Loucy (cell line): ENCODE measurements at regions not wholly inside any gene's neighbourhood (a gene's known extent, or its start where the extent isn't known, plus 50 kb on each side); places are given as distances from the start of the nearest gene placed in this dataset.

ENCODE experiments used
- H2AFZ ChIP-seq: fragments of 200-600 bp; sonication (generic); 2 replicates; pipeline ENCODE4 v1.6.0; 2016; ENCODE audit warnings: antibody characterized with exemption, mild to moderate bottlenecking, low read length, moderate library complexity
- H3F3A ChIP-seq: fragments of 200-600 bp; 2 replicates; pipeline ENCODE4 v1.6.0; 2016; ENCODE audit warnings: antibody characterized with exemption, low read depth, mild to moderate bottlenecking
- H3K27me3 ChIP-seq: fragments of 200-600 bp; sonication (generic); 2 replicates; pipeline ENCODE4 v1.6.1; 2014; ENCODE audit warnings: low read length, mild to moderate bottlenecking; ENCODE audit not compliant: insufficient read depth, poor library complexity, severe bottlenecking
- H3K36me3 ChIP-seq: fragments of 200-600 bp; sonication (generic); 2 replicates; pipeline ENCODE4 v1.6.1; 2016; ENCODE audit warnings: low read length; ENCODE audit not compliant: insufficient read depth
- H3K4me1 ChIP-seq: fragments of 200-600 bp; sonication (generic); 2 replicates; pipeline ENCODE4 v1.5.1; 2014; ENCODE audit warnings: low read length, mild to moderate bottlenecking; ENCODE audit not compliant: insufficient read depth, poor library complexity, severe bottlenecking
- H3K4me2 ChIP-seq: fragments of 200-600 bp; sonication (generic); 2 replicates; pipeline ENCODE4 v1.6.0; 2014; ENCODE audit warnings: antibody characterized with exemption, low read length, low read depth, mild to moderate bottlenecking; ENCODE audit not compliant: poor library complexity, severe bottlenecking
- H3K4me3 ChIP-seq: fragments of 200-600 bp; sonication (generic); 2 replicates; pipeline ENCODE4 v1.5.1; 2014; ENCODE audit warnings: low read length, mild to moderate bottlenecking, mixed read lengths; ENCODE audit not compliant: poor library complexity, severe bottlenecking
- H3K79me2 ChIP-seq: fragments of 200-600 bp; sonication (generic); 2 replicates; pipeline ENCODE4 v1.6.1; 2014; ENCODE audit warnings: low read length; ENCODE audit not compliant: insufficient read depth
- H3K9ac ChIP-seq: fragments of 200-600 bp; sonication (generic); 2 replicates; pipeline ENCODE4 v1.6.0; 2014; ENCODE audit warnings: mild to moderate bottlenecking, low read depth, low read length, moderate library complexity; ENCODE audit not compliant: poor library complexity, severe bottlenecking
- H3K9me2 ChIP-seq: fragments of 200-600 bp; sonication (generic); replicated peaks from 2 replicates; pipeline ENCODE4 v1.6.1; 2016; ENCODE audit warnings: low read depth, low read length, mixed read lengths
- H3K9me3 ChIP-seq: fragments of 200-600 bp; sonication (generic); 2 replicates; pipeline ENCODE4 v1.6.1; 2014; ENCODE audit warnings: mild to moderate bottlenecking, antibody characterized with exemption, low read length, low read depth; ENCODE audit not compliant: insufficient read depth
- H4K20me1 ChIP-seq: fragments of 200-600 bp; sonication (generic); 2 replicates; pipeline ENCODE4 v1.6.0; 2014; ENCODE audit warnings: antibody characterized with exemption, low read length, mild to moderate bottlenecking; ENCODE audit not compliant: insufficient read depth, poor library complexity, severe bottlenecking
- EZH2phosphoT487 ChIP-seq: fragments of 200-600 bp; IDR thresholded peaks from 2 replicates; pipeline ENCODE4 v1.6.1; 2018; ENCODE audit warnings: antibody characterized with exemption, mild to moderate bottlenecking, moderate library complexity, borderline replicate concordance
- TF ChIP-seq, protein P1 (sequence below): fragments of 200-600 bp; sonication (generic); conservative IDR thresholded peaks from 2 replicates; pipeline ENCODE4 v1.5.1; 2014; ENCODE audit warnings: mild to moderate bottlenecking, antibody characterized with exemption, low read length

- Histone ChIP-seq H3K79me2 (no peaks in the 10 kb centered on the region), H3K9ac (no peak overlapping the region), H4K20me1 (no peaks in the 10 kb centered on the region), H3K9me3 (no peaks in the 10 kb centered on the region), H3K4me3 (no peak overlapping the region), H3F3A (no peaks in the 10 kb centered on the region), H3K4me1 (no peaks in the 10 kb centered on the region), H2AFZ (no peak overlapping the region), H3K27me3 (no peaks in the 10 kb centered on the region), H3K36me3 (no peaks in the 10 kb centered on the region), H3K9me2 (no peaks in the 10 kb centered on the region), H3K4me2 (no peak overlapping the region)
- TF ChIP-seq EZH2phosphoT487 = no peak
- TF ChIP-seq, protein P1, sequence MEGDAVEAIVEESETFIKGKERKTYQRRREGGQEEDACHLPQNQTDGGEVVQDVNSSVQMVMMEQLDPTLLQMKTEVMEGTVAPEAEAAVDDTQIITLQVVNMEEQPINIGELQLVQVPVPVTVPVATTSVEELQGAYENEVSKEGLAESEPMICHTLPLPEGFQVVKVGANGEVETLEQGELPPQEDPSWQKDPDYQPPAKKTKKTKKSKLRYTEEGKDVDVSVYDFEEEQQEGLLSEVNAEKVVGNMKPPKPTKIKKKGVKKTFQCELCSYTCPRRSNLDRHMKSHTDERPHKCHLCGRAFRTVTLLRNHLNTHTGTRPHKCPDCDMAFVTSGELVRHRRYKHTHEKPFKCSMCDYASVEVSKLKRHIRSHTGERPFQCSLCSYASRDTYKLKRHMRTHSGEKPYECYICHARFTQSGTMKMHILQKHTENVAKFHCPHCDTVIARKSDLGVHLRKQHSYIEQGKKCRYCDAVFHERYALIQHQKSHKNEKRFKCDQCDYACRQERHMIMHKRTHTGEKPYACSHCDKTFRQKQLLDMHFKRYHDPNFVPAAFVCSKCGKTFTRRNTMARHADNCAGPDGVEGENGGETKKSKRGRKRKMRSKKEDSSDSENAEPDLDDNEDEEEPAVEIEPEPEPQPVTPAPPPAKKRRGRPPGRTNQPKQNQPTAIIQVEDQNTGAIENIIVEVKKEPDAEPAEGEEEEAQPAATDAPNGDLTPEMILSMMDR = no peak
These were observed 278.0 kb upstream of the GRIA1 start for GRCh38 chr5:153212471-153212870.

DNA sequence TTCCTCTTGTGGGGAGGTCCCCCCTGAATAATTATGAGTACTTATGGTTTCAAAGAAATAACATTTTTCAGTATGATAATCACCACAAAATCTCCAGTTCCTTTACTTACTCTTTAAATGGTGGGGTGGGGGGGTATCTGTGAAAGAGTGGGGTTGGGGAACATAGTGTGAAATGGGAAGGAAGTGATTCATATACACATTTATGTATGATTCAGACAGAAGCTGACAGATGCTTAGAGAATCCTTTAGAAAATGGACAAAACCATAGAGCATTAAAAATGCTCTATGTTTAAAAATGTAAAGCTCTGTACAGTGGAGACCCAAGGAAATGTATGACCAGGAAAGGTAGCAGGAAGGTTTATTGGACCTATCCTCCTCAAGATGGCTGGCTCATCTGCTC lies 267.5 kb upstream of the GRIA1 start:
- no peak overlapping the region for H3K4me2 ChIP-seq
- H3F3A ChIP-seq = no peaks in the 10 kb centered on the region
- TF ChIP-seq, protein P1 = no peak
- TF ChIP-seq EZH2phosphoT487 = no peak
- H3K9ac ChIP-seq = no peak overlapping the region
- H3K9me3 ChIP-seq = no peaks in the 10 kb centered on the region
- no peak overlapping the region for H2AFZ ChIP-seq
- no peak overlapping the region for H3K4me3 ChIP-seq
- H3K4me1 ChIP-seq = no peaks in the 10 kb centered on the region
- no peaks in the 10 kb centered on the region for H3K27me3 ChIP-seq
- H3K9me2 ChIP-seq = no peaks in the 10 kb centered on the region
- no peaks in the 10 kb centered on the region for H3K79me2 ChIP-seq
- H3K36me3 ChIP-seq = no peaks in the 10 kb centered on the region
- no peaks in the 10 kb centered on the region for H4K20me1 ChIP-seq

DNA sequence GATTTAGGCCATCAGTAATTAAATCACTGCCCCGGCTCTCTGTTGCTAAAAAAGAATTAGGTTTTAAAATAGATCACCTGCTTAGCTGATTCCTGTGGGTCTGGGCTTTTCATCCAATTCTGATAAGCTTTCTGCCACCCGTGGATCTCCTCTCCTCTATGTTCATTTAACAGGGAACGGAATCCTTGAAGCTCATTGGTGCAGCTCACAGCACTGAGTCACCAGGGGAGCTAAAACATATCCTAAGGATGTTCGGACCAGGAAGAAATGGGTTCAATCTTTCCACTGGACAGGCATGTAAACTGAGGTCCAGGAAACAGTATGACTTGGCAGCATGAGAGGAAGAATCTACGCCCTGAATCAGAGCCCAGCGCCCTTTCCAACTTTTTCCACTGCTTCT lies 267.1 kb upstream of the GRIA1 start:
- no peaks in the 10 kb centered on the region for H3K9me2 ChIP-seq
- no peaks in the 10 kb centered on the region for H3K79me2 ChIP-seq
- H3K27me3 ChIP-seq = no peaks in the 10 kb centered on the region
- TF ChIP-seq, protein P1 = no peak
- no peak for TF ChIP-seq EZH2phosphoT487
- no peak overlapping the region for H3K4me3 ChIP-seq
- H3K9ac ChIP-seq = no peak overlapping the region
- no peak overlapping the region for H3K4me2 ChIP-seq
- H4K20me1 ChIP-seq = no peaks in the 10 kb centered on the region
- no peaks in the 10 kb centered on the region for H3K4me1 ChIP-seq
- H3F3A ChIP-seq = no peaks in the 10 kb centered on the region
- H2AFZ ChIP-seq = no peak overlapping the region
- H3K36me3 ChIP-seq = no peaks in the 10 kb centered on the region
- H3K9me3 ChIP-seq = no peaks in the 10 kb centered on the region
